HepG2 (cell line): ENCODE measurements at regions not wholly inside any gene's neighbourhood (a gene's known extent, or its start where the extent isn't known, plus 50 kb on each side); places are given as distances from the start of the nearest gene placed in this dataset.

ENCODE experiments used
- ATAC-seq: fragments of 200-7000 bp; cut with Tn5 transposase; 3 replicates; pipeline ENCODE4 v1.9.1; 2020; ENCODE audit warnings: mild to moderate bottlenecking, moderate library complexity
- BruUV-seq: library from RNA; stranded (reverse); fragments of 400-500 nt; replicated peaks from 2 replicates; lab custom pipeline; 2021; lab: Mats Ljungman, UMichigan
- CTCF ChIA-PET: fragments of 300-600 bp; formaldehyde crosslinking; extraction: SDS; loops from one replicate; lab custom pipeline; 2021; ENCODE audit warnings: low total read pairs, inconsistent platforms, low intra/inter-chr PET ratio; lab: Yijun Ruan, JAX
- POLR2A ChIA-PET: fragments of 350-600 bp; sonication (Branson Sonifier 250); formaldehyde crosslinking; loops from one replicate; lab custom pipeline; 2020; ENCODE audit warnings: antibody characterized with exemption, inconsistent platforms; lab: Yijun Ruan, JAX
- DNase-seq: peaks from one replicate; pipeline ENCODE4 v3.0.0-alpha.2; 2015; ENCODE audit warnings: low spot score
- FAIRE-seq: peaks from 3 replicates; lab custom pipeline; 2011; peaks lifted over from hg19 to GRCh38; lab: Jason Lieb, UNC
- H2AFZ ChIP-seq: one replicate; pipeline ENCODE4 v1.6.1; 2011; ENCODE audit warnings: low read length, inconsistent platforms
- H3K27ac ChIP-seq: fragments of 300-600 bp; 3 replicates; pipeline ENCODE4 v1.8.0; 2011; ENCODE audit warnings: mixed run types, mild to moderate bottlenecking, mixed read lengths, low read length, inconsistent platforms; ENCODE audit not compliant: insufficient read depth; ENCODE audit errors: extremely low read length
- H3K27me3 ChIP-seq, 2 experiments: fragments of 200-600 bp in 1 of 2; 2 replicates in 1 of 2; 3 replicates in 1 of 2; pipeline versions ENCODE4 v1.6.0 to v1.8.0; 2011; ENCODE audit warnings: low read length in 2 of 2, mild to moderate bottlenecking in 2 of 2, moderate library complexity in 2 of 2, inconsistent platforms in 1 of 2; ENCODE audit not compliant: insufficient read depth in 2 of 2, control insufficient read depth in 1 of 2
- H3K36me3 ChIP-seq, 2 experiments: fragments of 200-600 bp in 1 of 2; replicated peaks in 1 of 2; 2 replicates in 1 of 2; 3 replicates in 1 of 2; pipeline versions ENCODE4 v1.5.1 to v1.8.0; 2011; ENCODE audit warnings: low read length in 2 of 2, inconsistent platforms in 1 of 2; ENCODE audit not compliant: insufficient read depth in 2 of 2, control insufficient read depth in 1 of 2
- H3K4me1 ChIP-seq: 2 replicates; pipeline ENCODE4 v1.5.1; 2012; ENCODE audit warnings: low read length, inconsistent platforms; ENCODE audit not compliant: insufficient read depth
- H3K4me2 ChIP-seq: 2 replicates; pipeline ENCODE4 v1.6.0; 2011; ENCODE audit warnings: low read depth, low read length, inconsistent platforms
- H3K4me3 ChIP-seq, 3 experiments: fragments of 200-600 bp in 1 of 3; sonication (generic), shearing (Covaris generic) in 1 of 3; replicated peaks in 1 of 3; 2 replicates each; pipeline ENCODE4 v1.5.1; 2011 to 2016; ENCODE audit warnings: low read length in 3 of 3, inconsistent platforms in 2 of 3, low read depth in 2 of 3, mild to moderate bottlenecking in 2 of 3, control low read depth in 1 of 3, mixed read lengths in 1 of 3; ENCODE audit not compliant: insufficient read depth in 1 of 3
- H3K79me2 ChIP-seq: one replicate; pipeline ENCODE4 v1.6.1; 2011; ENCODE audit warnings: low read length, inconsistent platforms; ENCODE audit not compliant: insufficient read depth
- H3K9ac ChIP-seq: 2 replicates; pipeline ENCODE4 v1.6.0; 2011; ENCODE audit warnings: mild to moderate bottlenecking, low read depth, low read length, inconsistent platforms; ENCODE audit not compliant: insufficient read depth
- H3K9me3 ChIP-seq: 2 replicates; pipeline ENCODE4 v1.5.1; 2012; ENCODE audit warnings: mild to moderate bottlenecking, low read length
- H4K20me1 ChIP-seq: 2 replicates; pipeline ENCODE4 v1.6.0; 2011; ENCODE audit warnings: inconsistent platforms, mild to moderate bottlenecking, low read length, moderate library complexity; ENCODE audit not compliant: insufficient read depth
- MZF1 ChIP-seq: sonication (generic); formaldehyde crosslinking; IDR thresholded peaks from 2 replicates; pipeline ENCODE4 v1.8.1; 2023; ENCODE audit warnings: mild to moderate bottlenecking, missing genetic modification reagents, borderline replicate concordance
- NFAT5 ChIP-seq: sonication (generic); formaldehyde crosslinking; IDR thresholded peaks from 2 replicates; pipeline ENCODE4 v1.4.0; 2020; ENCODE audit warnings: missing genetic modification reagents
- PHF20 ChIP-seq: sonication (generic); formaldehyde crosslinking; IDR thresholded peaks from 2 replicates; pipeline ENCODE4 v1.5.0; 2020; ENCODE audit warnings: mild to moderate bottlenecking, missing genetic modification reagents
- RFX3 ChIP-seq: IDR thresholded peaks from 2 replicates; pipeline ENCODE4 v1.6.1; 2016; ENCODE audit warnings: missing biosample characterization, missing genetic modification reagents
- SOX6 ChIP-seq, 2 experiments: fragments of 450-650 bp in 1 of 2; sonication (generic) in 1 of 2; formaldehyde crosslinking in 1 of 2; IDR thresholded peaks; 2 replicates each; pipeline versions ENCODE4 v1.4.0 to v1.6.1; 2017 to 2020; ENCODE audit warnings: antibody characterized with exemption in 1 of 2, mild to moderate bottlenecking in 1 of 2, missing genetic modification reagents in 1 of 2
- TRIM22 ChIP-seq: fragments of 450-650 bp; IDR thresholded peaks from 2 replicates; pipeline ENCODE4 v1.6.1; 2017
- ZNF230 ChIP-seq: sonication (generic); formaldehyde crosslinking; IDR thresholded peaks from 2 replicates; pipeline ENCODE4 v1.4.0; 2020; ENCODE audit warnings: mild to moderate bottlenecking, missing genetic modification reagents
- ZNF329 ChIP-seq: sonication (generic); formaldehyde crosslinking; IDR thresholded peaks from 2 replicates; pipeline ENCODE4 v1.9.0; 2021; ENCODE audit warnings: low read depth, mild to moderate bottlenecking, missing genetic modification reagents
- ZNF660 ChIP-seq: sonication (generic); formaldehyde crosslinking; IDR thresholded peaks from 2 replicates; pipeline ENCODE4 v1.5.1; 2020; ENCODE audit warnings: mild to moderate bottlenecking, low read depth, missing genetic modification reagents, borderline replicate concordance
- WGBS: methylation state at CpG from one replicate; pipeline ENCODE4 v1.1.6; 2017; ENCODE audit warnings: low lambda C conversion rate; 5-methylcytosine and 5-hydroxymethylcytosine counted together
- in situ Hi-C: cut with HindIII; loops from 2 replicates; pipeline ENCODE4 v1.10.0; 2017; ENCODE audit warnings: low pct_unique_long_range_greater_than_20kb; ENCODE audit not compliant: extremely low pct_ligation_motif_present
- intact Hi-C: fragments of 100-400 bp; cut with micrococcal nuclease; formaldehyde crosslinking; loops from one replicate; pipeline ENCODE4 v1.10.0; 2022; ENCODE audit not compliant: unreplicated experiment
- TF ChIP-seq, protein P1 (sequence below): IDR thresholded peaks from 2 replicates; pipeline ENCODE4 v1.6.1; 2016; ENCODE audit warnings: low read depth, borderline replicate concordance
- TF ChIP-seq, protein P2 (sequence below): sonication (generic); formaldehyde crosslinking; IDR thresholded peaks from 2 replicates; pipeline ENCODE4 v1.4.0; 2020; ENCODE audit warnings: missing genetic modification reagents

DNA sequence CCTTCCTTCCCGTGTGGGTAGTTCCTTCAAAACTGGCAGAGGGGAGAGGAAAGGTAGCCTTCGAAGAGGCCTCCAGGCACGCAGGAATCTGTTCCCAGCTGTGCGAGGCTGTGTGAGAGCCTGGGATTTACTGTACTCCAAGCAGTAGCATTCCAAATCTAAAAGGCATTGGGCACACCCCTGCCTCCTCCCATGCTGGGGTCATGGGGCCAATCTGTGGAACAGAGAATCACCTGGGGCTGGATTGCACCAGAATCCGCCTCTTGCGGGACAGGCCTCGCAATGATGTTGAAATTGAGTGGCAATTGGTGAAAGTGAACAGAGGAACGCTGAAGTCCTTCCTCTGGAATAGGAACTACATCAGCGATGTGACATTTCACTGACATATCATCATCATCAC is 72.5 kb upstream of the IRX3 start (continued):
- TF ChIP-seq NFAT5 (CRISPR knock-in tag) (no peak), ZNF230 (CRISPR knock-in tag) (no peak), ZNF660 (CRISPR knock-in tag) (no peak), SOX6 (IDR thresholded peaks at IDR 0.05) (no peak), SOX6 (CRISPR knock-in tag; IDR thresholded peaks at IDR 0.05) (no peak), TRIM22 (no peak)

DNA sequence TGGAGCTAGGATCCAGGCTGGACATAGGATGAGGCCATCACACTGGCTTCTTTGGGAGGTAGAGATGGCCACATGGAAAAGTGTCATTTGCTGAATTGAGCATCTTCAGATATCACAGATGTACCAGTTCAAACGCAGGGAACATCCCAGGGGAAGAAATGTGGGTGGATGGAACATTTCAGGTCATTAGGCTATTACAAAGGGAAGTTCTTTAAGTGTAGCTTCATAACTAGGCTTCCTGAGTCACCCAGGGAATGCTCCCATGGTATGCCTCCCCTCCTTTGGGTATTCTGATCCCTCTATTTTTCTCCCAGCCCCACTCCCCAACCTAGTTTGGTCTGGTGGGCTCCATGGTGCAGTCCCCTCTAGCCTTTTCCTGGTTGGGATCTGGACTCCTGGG is 69.8 kb upstream of the IRX3 start:
- Histone ChIP-seq H4K20me1 (no peaks in the 10 kb centered on the region), H2AFZ (no peak overlapping the region), H3K4me3 (no peak overlapping the region), H3K4me1 (no peaks in the 10 kb centered on the region), H3K9ac (no peak overlapping the region), H3K79me2 (no peaks in the 10 kb centered on the region), H3K36me3 (no peaks in the 10 kb centered on the region), H3K27me3 (peaks cover 2 to 31% of the 10 kb centered on the region in 2 experiments; a peak in 3 of 5 replicates), H3K4me2 (no peak overlapping the region), H3K27ac (no peak overlapping the region), H3K9me3 (no peaks in the 10 kb centered on the region)
- in situ Hi-C loops: no loop called here
- ChIA-PET POLR2A (no interaction called here), CTCF (no interaction called here)
- DNase-seq: no peak
- no peak for ATAC-seq
- intact Hi-C loops: no loop called here
- 0% methylated on average over 1 of the region's 1 CpG for WGBS
- BruUV-seq: no TSS peak
- FAIRE-seq: no peak
- no peak for TF ChIP-seq MZF1 (CRISPR knock-in tag)
- TF ChIP-seq PHF20 (CRISPR knock-in tag): no peak
- no peak for TF ChIP-seq ZNF329
- no peak for TF ChIP-seq RFX3 (CRISPR knock-in tag)
- TF ChIP-seq, protein P1, sequence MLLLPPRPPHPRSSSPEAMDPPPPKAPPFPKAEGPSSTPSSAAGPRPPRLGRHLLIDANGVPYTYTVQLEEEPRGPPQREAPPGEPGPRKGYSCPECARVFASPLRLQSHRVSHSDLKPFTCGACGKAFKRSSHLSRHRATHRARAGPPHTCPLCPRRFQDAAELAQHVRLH (CRISPR knock-in tag): no peak
- TF ChIP-seq, protein P2, sequence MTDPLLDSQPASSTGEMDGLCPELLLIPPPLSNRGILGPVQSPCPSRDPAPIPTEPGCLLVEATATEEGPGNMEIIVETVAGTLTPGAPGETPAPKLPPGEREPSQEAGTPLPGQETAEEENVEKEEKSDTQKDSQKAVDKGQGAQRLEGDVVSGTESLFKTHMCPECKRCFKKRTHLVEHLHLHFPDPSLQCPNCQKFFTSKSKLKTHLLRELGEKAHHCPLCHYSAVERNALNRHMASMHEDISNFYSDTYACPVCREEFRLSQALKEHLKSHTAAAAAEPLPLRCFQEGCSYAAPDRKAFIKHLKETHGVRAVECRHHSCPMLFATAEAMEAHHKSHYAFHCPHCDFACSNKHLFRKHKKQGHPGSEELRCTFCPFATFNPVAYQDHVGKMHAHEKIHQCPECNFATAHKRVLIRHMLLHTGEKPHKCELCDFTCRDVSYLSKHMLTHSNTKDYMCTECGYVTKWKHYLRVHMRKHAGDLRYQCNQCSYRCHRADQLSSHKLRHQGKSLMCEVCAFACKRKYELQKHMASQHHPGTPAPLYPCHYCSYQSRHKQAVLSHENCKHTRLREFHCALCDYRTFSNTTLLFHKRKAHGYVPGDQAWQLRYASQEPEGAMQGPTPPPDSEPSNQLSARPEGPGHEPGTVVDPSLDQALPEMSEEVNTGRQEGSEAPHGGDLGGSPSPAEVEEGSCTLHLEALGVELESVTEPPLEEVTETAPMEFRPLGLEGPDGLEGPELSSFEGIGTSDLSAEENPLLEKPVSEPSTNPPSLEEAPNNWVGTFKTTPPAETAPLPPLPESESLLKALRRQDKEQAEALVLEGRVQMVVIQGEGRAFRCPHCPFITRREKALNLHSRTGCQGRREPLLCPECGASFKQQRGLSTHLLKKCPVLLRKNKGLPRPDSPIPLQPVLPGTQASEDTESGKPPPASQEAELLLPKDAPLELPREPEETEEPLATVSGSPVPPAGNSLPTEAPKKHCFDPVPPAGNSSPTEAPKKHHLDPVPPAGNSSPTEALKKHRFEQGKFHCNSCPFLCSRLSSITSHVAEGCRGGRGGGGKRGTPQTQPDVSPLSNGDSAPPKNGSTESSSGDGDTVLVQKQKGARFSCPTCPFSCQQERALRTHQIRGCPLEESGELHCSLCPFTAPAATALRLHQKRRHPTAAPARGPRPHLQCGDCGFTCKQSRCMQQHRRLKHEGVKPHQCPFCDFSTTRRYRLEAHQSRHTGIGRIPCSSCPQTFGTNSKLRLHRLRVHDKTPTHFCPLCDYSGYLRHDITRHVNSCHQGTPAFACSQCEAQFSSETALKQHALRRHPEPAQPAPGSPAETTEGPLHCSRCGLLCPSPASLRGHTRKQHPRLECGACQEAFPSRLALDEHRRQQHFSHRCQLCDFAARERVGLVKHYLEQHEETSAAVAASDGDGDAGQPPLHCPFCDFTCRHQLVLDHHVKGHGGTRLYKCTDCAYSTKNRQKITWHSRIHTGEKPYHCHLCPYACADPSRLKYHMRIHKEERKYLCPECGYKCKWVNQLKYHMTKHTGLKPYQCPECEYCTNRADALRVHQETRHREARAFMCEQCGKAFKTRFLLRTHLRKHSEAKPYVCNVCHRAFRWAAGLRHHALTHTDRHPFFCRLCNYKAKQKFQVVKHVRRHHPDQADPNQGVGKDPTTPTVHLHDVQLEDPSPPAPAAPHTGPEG (CRISPR knock-in tag): no peak
